ENCODE measurements at regions not wholly inside any gene's neighbourhood (a gene's known extent, or its start where the extent isn't known, plus 50 kb on each side); places are given as distances from the start of the nearest gene placed in this dataset.

- no peak for DNase-seq (ENCODE audit: low read depth, low spot score)
- ChIA-PET CTCF (interaction anchor here (0.6 to 3.5 kb wide), 4 partner anchors 10 to 1156 kb away, joined by 3 to 34 read pairs (median 4); no protein-coding TSS in a partner anchor), POLR2A (no interaction called here)
- no peak overlapping the region for H3K4me3 ChIP-seq (ENCODE audit: low read depth, low read length)
- TF ChIP-seq CTCF (IDR thresholded peaks at IDR 0.05; ENCODE audit: insufficient read depth, low read length, missing control alignments): no peak
Observed at GRCh38 chr21:35849144-35849543, 211.2 kb downstream of the SETD4 start.

- POLR2A ChIA-PET: no interaction called here
- TF ChIP-seq CTCF (IDR thresholded peaks at IDR 0.05; ENCODE audit: insufficient read depth, low read length, missing control alignments): no peak
- no peak for DNase-seq (ENCODE audit: low read depth, low spot score)
- H3K4me3 ChIP-seq (ENCODE audit: low read depth, low read length): no peak overlapping the region
- CTCF ChIA-PET: interaction anchor here (0.9 kb wide), 1 partner anchor 793 kb away, joined by 3 read pairs; no protein-coding TSS in a partner anchor
Observed at GRCh38 chr21:35843911-35844667, 216.2 kb downstream of the SETD4 start.

GRCh38 chr21:35840949-35841348, 219.4 kb downstream of the SETD4 start:
- no peak for DNase-seq (ENCODE audit: low read depth, low spot score)
- no peak for TF ChIP-seq CTCF (IDR thresholded peaks at IDR 0.05; ENCODE audit: insufficient read depth, low read length, missing control alignments)
- H3K4me3 ChIP-seq (ENCODE audit: low read depth, low read length): no peak overlapping the region
- POLR2A ChIA-PET: no interaction called here
- CTCF ChIA-PET: interaction anchor here (1.2 to 2.4 kb wide), 7 partner anchors 10 to 1097 kb away, joined by 3 to 8 read pairs (median 5); no protein-coding TSS in a partner anchor

GRCh38 chr21:35840197-35840799, 220.0 kb downstream of the SETD4 start:
- POLR2A ChIA-PET: interaction anchor here (0.6 to 2.0 kb wide), 2 partner anchors 182 to 952 kb away, joined by 3 to 13 read pairs; no protein-coding TSS in a partner anchor
- peak; percentile 71 for TF ChIP-seq CTCF (IDR thresholded peaks at IDR 0.05; ENCODE audit: insufficient read depth, low read length, missing control alignments)
- H3K4me3 ChIP-seq (ENCODE audit: low read depth, low read length): no peak overlapping the region
- CTCF ChIA-PET: interaction anchor here (0.6 to 3.6 kb wide), 63 partner anchors 9 to 1150 kb away, joined by 3 to 34 read pairs (median 4); no protein-coding TSS in a partner anchor
- peak; percentile 65 for DNase-seq (ENCODE audit: low read depth, low spot score)

- CTCF ChIA-PET: interaction anchor here (0.6 to 3.6 kb wide), 57 partner anchors 9 to 1146 kb away, joined by 3 to 34 read pairs (median 4); no protein-coding TSS in a partner anchor
- POLR2A ChIA-PET: interaction anchor here (0.6 to 2.0 kb wide), 3 partner anchors 176 to 951 kb away, joined by 3 to 13 read pairs (median 3); no protein-coding TSS in a partner anchor
Observed at GRCh38 chr21:35838987-35839763, 221.2 kb downstream of the SETD4 start.

More at GRCh38 chr21:35838987-35839763, 221.2 kb downstream of the SETD4 start:
- no peak for TF ChIP-seq CTCF (IDR thresholded peaks at IDR 0.05; ENCODE audit: insufficient read depth, low read length, missing control alignments)
- no peak for DNase-seq (ENCODE audit: low read depth, low spot score)
- no peak overlapping the region for H3K4me3 ChIP-seq (ENCODE audit: low read depth, low read length)

Measured in AG04449 (cell line).